Hepatocyte (in vitro differentiated cells): ENCODE measurements at regions not wholly inside any gene's neighbourhood (a gene's known extent, or its start where the extent isn't known, plus 50 kb on each side); places are given as distances from the start of the nearest gene placed in this dataset.

Experiments
- EZH2 ChIP-seq: fragments of 200-600 bp; sonication (generic); IDR thresholded peaks from 2 replicates; pipeline ENCODE4 v1.6.1; 2016; ENCODE audit warnings: antibody characterized with exemption, mild to moderate bottlenecking, borderline replicate concordance
- EZH2phosphoT487 ChIP-seq: fragments of 200-600 bp; sonication (generic); IDR thresholded peaks from one replicate; pipeline ENCODE4 v1.6.1; 2018; ENCODE audit warnings: antibody characterized with exemption, mild to moderate bottlenecking, low read depth, moderate library complexity; ENCODE audit not compliant: unreplicated experiment, severe bottlenecking
- TF ChIP-seq, protein P1 (sequence below): fragments of 200-600 bp; sonication (generic); IDR thresholded peaks from 2 replicates; pipeline ENCODE4 v1.5.1; 2016; ENCODE audit warnings: antibody characterized with exemption, mild to moderate bottlenecking; ENCODE audit not compliant: poor library complexity

- TF ChIP-seq, protein P1, sequence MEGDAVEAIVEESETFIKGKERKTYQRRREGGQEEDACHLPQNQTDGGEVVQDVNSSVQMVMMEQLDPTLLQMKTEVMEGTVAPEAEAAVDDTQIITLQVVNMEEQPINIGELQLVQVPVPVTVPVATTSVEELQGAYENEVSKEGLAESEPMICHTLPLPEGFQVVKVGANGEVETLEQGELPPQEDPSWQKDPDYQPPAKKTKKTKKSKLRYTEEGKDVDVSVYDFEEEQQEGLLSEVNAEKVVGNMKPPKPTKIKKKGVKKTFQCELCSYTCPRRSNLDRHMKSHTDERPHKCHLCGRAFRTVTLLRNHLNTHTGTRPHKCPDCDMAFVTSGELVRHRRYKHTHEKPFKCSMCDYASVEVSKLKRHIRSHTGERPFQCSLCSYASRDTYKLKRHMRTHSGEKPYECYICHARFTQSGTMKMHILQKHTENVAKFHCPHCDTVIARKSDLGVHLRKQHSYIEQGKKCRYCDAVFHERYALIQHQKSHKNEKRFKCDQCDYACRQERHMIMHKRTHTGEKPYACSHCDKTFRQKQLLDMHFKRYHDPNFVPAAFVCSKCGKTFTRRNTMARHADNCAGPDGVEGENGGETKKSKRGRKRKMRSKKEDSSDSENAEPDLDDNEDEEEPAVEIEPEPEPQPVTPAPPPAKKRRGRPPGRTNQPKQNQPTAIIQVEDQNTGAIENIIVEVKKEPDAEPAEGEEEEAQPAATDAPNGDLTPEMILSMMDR: no peak
- TF ChIP-seq EZH2phosphoT487 (no peak), EZH2 (no peak)
Measured at GRCh38 chr4:178081176-178081575, 638.9 kb upstream of the AGA start.
